ENCODE measurements at regions not wholly inside any gene's neighbourhood (a gene's known extent, or its start where the extent isn't known, plus 50 kb on each side); places are given as distances from the start of the nearest gene placed in this dataset.

DNA sequence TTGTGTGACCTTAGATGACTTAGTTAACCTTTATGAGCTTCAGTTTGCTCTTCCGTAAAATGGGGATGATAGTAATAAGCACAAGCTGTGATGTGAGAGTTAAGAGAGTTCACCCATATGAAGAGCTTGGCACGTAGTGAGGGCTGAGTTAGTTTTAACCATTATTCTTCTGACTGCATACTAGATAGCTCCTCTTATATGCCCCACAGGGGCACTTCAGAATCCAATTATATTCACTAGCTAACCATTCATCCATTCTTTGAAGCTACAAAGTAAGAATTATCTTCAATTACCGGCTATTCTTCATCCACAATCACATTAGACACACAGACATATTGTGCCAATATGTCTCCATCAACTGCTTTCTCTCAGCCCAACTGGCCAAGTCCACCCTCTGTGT is 159.0 kb upstream of the STT3B start:
- no peak for TF ChIP-seq POLR2A (IDR thresholded peaks at IDR 0.05)
- no peak for TF ChIP-seq EP300 (IDR thresholded peaks at IDR 0.05)
